HEK293T (cell line): ENCODE measurements at regions not wholly inside any gene's neighbourhood (a gene's known extent, or its start where the extent isn't known, plus 50 kb on each side); places are given as distances from the start of the nearest gene placed in this dataset.

Experiments used
- ARNT ChIP-seq: fragments of 450-650 bp; IDR thresholded peaks from 2 replicates; pipeline ENCODE4 v1.6.1; 2017; ENCODE audit warnings: mild to moderate bottlenecking
- BHLHE40 ChIP-seq: fragments of 450-650 bp; IDR thresholded peaks from 2 replicates; pipeline ENCODE4 v1.6.1; 2016; ENCODE audit warnings: mild to moderate bottlenecking, moderate library complexity, borderline replicate concordance
- ELF4 ChIP-seq: fragments of 450-650 bp; IDR thresholded peaks from 2 replicates; pipeline ENCODE4 v1.6.1; 2017; ENCODE audit warnings: antibody characterized with exemption
- FOXA1 ChIP-seq: fragments of 450-650 bp; IDR thresholded peaks from 2 replicates; pipeline ENCODE4 v1.6.1; 2016; ENCODE audit warnings: mild to moderate bottlenecking
- FOXK2 ChIP-seq: fragments of 450-650 bp; IDR thresholded peaks from 2 replicates; pipeline ENCODE4 v1.6.1; 2016; ENCODE audit warnings: mild to moderate bottlenecking
- FOXM1 ChIP-seq: fragments of 450-650 bp; IDR thresholded peaks from 2 replicates; pipeline ENCODE4 v1.6.1; 2017; ENCODE audit warnings: mild to moderate bottlenecking, borderline replicate concordance
- L3MBTL2 ChIP-seq: fragments of 450-650 bp; conservative IDR thresholded peaks from 2 replicates; pipeline ENCODE4 v1.6.1; 2016; ENCODE audit warnings: mild to moderate bottlenecking
- LEF1 ChIP-seq: fragments of 450-650 bp; IDR thresholded peaks from 2 replicates; pipeline ENCODE4 v1.6.1; 2017; ENCODE audit warnings: mild to moderate bottlenecking, borderline replicate concordance
- SP1 ChIP-seq: fragments of 450-650 bp; IDR thresholded peaks from 2 replicates; pipeline ENCODE4 v1.6.1; 2017
- TARDBP ChIP-seq: fragments of 450-650 bp; IDR thresholded peaks from 2 replicates; pipeline ENCODE4 v1.6.1; 2016
- ZNF384 ChIP-seq: fragments of 450-650 bp; IDR thresholded peaks from 2 replicates; pipeline ENCODE4 v1.6.1; 2016

DNA sequence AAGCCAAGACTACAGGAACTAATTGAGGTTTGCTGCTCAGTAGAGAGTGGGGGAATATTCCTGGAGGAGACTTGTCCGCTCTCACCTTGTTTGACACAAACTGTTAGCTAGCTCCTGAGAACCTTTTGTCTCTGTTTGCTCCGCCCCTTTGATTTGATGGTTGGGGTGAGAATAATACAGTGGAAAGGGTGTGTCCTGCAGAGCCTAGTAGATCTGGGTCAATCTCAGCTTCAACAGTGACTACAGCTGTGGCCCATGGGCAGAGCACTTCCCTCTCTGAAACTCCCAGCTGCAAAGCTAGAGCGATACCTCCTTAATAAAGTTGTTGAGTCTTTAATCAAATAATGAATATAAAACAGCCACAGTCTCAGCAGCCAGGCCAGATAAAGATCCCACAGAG is 576.7 kb downstream of the DIAPH3 start:
- no peak for TF ChIP-seq ELF4
- no peak for TF ChIP-seq BHLHE40
- TF ChIP-seq FOXA1, result no peak
- no peak for TF ChIP-seq ARNT
- TF ChIP-seq SP1, result no peak
- TF ChIP-seq FOXK2, result no peak
- no peak for TF ChIP-seq TARDBP
- no peak for TF ChIP-seq ZNF384
- TF ChIP-seq L3MBTL2, result no peak
- no peak for TF ChIP-seq LEF1
- TF ChIP-seq FOXM1, result no peak
